PC-9 (cell line): ENCODE measurements at regions not wholly inside any gene's neighbourhood (a gene's known extent, or its start where the extent isn't known, plus 50 kb on each side); places are given as distances from the start of the nearest gene placed in this dataset.

Source experiments
- CTCF ChIP-seq: fragments of 200-600 bp; sonication (generic); conservative IDR thresholded peaks from 2 replicates; pipeline ENCODE4 v1.6.1; 2017; ENCODE audit warnings: mixed run types, antibody characterized with exemption, mild to moderate bottlenecking, moderate library complexity
- EZH2 ChIP-seq: fragments of 200-600 bp; sonication (generic); IDR thresholded peaks from 2 replicates; pipeline ENCODE4 v1.8.0; 2017; ENCODE audit warnings: antibody characterized with exemption, low read depth

- TF ChIP-seq EZH2 (no peak), CTCF (no peak)
Observed at GRCh38 chr16:17024514-17024913, 446.2 kb downstream of the XYLT1 start.
